ENCODE measurements at regions not wholly inside any gene's neighbourhood (a gene's known extent, or its start where the extent isn't known, plus 50 kb on each side); places are given as distances from the start of the nearest gene placed in this dataset.
A peak's percentile ranks its signal among the peaks of the same experiment; 100 is the strongest.

DNA sequence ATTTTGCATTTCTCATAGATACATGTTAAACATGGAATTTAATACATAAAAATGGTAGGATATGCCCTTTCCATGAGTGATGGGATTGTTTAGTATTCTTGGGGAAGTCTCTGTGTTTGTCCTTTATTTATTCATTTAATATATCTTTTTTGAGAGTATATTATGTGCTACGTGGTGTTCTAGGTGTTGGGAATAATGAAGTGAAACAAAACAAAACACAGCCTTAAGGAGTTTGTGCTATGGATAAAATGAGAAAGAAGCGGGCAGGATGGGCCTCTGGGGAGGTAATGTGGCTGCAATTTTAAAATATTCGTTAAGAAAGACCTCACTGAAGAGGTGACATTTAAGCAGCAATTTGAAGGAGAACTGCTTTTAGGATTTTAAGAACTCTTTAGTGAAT is 851.5 kb downstream of the MAFB start:
- H3K9ac ChIP-seq (ENCODE audit: low read length in 5 of 5), result no peak overlapping the region
- peaks cover 0 to 2% (median 0%) of the 10 kb centered on the region in 5 donors for H3K4me1 ChIP-seq (ENCODE audit: control insufficient read depth in 5 of 5, insufficient read depth in 5 of 5, low read length in 5 of 5)
- no peak overlapping the region for H3K4me3 ChIP-seq (ENCODE audit: low read depth in 1 of 5, low read length in 5 of 5)
- H3K36me3 ChIP-seq (ENCODE audit: control insufficient read depth in 5 of 5, insufficient read depth in 5 of 5, low read length in 5 of 5), result no peaks in the 10 kb centered on the region
- peaks cover 0 to 3% (median 0%) of the 10 kb centered on the region in 5 donors for H3K27me3 ChIP-seq (ENCODE audit: control insufficient read depth in 5 of 5, insufficient read depth in 4 of 5, low read length in 5 of 5)
- H3K9me3 ChIP-seq (ENCODE audit: control insufficient read depth in 5 of 5, low read length in 5 of 5), result no peaks in the 10 kb centered on the region
- no peak overlapping the region for H3K27ac ChIP-seq (ENCODE audit: low read depth, low read length)

DNA sequence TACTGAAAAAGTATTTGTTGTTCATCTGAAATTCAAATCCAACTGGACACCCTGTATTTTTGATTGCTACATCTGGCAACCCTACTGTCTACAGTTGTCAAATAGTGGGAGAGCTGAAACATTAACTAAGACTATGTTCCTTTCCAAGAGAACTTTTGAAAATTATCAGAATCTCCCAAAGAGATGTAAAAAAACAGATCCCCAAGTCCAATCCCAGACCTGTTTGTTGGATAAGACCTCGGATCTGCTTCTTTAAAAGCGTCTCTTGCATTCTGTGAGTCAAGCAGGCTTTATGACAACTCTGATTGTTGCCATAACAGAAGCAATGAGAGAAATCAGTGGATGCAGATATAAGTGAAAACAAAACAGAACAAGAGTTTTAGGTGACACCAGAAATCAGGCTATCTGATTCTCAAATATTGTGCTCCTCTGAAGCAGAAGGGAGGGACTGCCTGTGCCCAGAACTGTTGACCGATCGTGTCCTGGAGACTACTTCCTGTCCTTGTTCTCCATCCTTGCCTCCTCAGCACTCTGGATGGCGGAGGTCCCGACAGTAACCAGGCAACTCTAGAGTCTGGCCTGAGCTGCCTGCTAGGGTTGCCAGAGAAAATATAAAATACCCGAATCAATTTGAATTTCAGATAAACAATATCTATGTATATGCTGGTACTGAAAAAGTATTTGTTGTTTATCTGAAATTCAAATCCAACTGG is 853.8 kb downstream of the MAFB start:
- H3K9me3 ChIP-seq (ENCODE audit: control insufficient read depth in 5 of 5, low read length in 5 of 5), result no peaks in the 10 kb centered on the region
- H3K27me3 ChIP-seq (ENCODE audit: control insufficient read depth in 5 of 5, insufficient read depth in 4 of 5, low read length in 5 of 5), result peaks cover 0 to 3% (median 0%) of the 10 kb centered on the region in 5 donors
- no peak overlapping the region for H3K4me3 ChIP-seq (ENCODE audit: low read depth in 1 of 5, low read length in 5 of 5)
- H3K36me3 ChIP-seq (ENCODE audit: control insufficient read depth in 5 of 5, insufficient read depth in 5 of 5, low read length in 5 of 5), result no peaks in the 10 kb centered on the region
- no peak overlapping the region for H3K27ac ChIP-seq (ENCODE audit: low read depth, low read length)
- H3K4me1 ChIP-seq (ENCODE audit: control insufficient read depth in 5 of 5, insufficient read depth in 5 of 5, low read length in 5 of 5), result no peaks in the 10 kb centered on the region
- H3K9ac ChIP-seq (ENCODE audit: low read length in 5 of 5), result peak overlapping the region in 1 of 5 donors; percentile 19

DNA sequence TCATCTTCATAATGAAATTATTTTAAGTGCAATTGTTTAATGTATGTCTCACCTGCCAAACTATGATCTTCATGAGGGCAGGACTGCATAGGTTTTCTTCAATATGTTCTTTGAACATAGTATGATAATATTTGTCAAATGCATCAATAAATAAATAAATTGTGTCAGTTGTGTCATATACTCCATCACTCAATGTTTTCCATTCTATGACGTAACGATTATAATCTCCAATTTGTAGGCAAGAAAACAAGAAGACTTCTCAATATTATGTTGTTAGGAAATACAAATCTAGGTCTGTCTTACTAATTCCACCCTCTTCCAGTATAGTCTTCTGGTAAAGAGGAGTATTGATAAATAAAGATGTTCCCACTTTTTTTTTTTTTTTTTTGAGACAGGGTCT is 858.1 kb downstream of the MAFB start:
- H3K9me3 ChIP-seq (ENCODE audit: control insufficient read depth in 5 of 5, low read length in 5 of 5), result no peaks in the 10 kb centered on the region
- H3K9ac ChIP-seq (ENCODE audit: low read length in 5 of 5), result no peak overlapping the region
- no peak overlapping the region for H3K4me3 ChIP-seq (ENCODE audit: low read depth in 1 of 5, low read length in 5 of 5)
- H3K27ac ChIP-seq (ENCODE audit: low read depth, low read length), result no peak overlapping the region
- H3K36me3 ChIP-seq (ENCODE audit: control insufficient read depth in 5 of 5, insufficient read depth in 5 of 5, low read length in 5 of 5), result no peaks in the 10 kb centered on the region
- H3K27me3 ChIP-seq (ENCODE audit: control insufficient read depth in 5 of 5, insufficient read depth in 4 of 5, low read length in 5 of 5), result no peaks in the 10 kb centered on the region
- H3K4me1 ChIP-seq (ENCODE audit: control insufficient read depth in 5 of 5, insufficient read depth in 5 of 5, low read length in 5 of 5), result peaks cover 0 to 7% (median 1%) of the 10 kb centered on the region in 5 donors

DNA sequence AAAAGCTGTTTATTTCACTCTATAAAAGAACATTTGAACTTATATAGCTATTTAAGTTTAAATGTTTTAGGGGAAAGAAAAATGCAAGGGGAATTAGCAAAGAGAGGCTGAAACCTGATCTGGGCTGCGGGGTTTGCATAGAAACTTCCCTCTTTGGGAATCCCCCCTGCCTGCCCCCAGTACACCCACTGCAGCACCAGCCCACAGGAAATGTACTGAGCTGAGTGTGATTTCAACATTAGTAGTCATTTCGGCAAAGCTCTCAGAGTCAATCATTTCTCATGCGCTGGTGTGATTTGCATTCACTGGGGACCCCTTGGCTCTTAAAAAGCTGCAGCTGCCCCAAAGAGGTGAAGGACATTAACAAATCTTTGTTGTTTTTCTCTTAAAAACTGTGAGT is 859.4 kb downstream of the MAFB start:
- Histone ChIP-seq H3K9me3 (ENCODE audit: control insufficient read depth in 5 of 5, low read length in 5 of 5) (no peaks in the 10 kb centered on the region), H3K9ac (ENCODE audit: low read length in 5 of 5) (no peak overlapping the region), H3K27ac (ENCODE audit: low read depth, low read length) (no peak overlapping the region)

DNA sequence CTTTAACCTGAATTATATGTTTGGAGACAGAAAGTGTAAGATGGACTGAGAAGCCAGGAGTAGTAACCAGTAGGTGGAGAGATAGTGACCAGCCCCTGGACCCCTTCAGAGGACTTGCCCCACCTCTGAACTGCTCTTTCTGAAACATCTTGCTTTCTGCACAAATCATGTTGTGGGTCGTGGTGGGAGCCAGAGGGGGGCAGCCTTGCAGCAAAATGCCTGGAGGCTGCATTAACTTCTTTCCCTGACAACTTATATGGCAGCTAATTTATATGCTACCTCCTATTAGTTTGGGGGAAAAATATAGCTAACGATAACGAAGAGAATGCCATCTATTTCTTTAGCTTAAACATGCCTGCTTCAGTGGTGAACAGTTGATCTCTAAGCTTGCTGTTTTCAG is 859.8 kb downstream of the MAFB start:
- Histone ChIP-seq H3K9ac (ENCODE audit: low read length in 5 of 5) (no peak overlapping the region), H3K4me1 (ENCODE audit: control insufficient read depth in 5 of 5, insufficient read depth in 5 of 5, low read length in 5 of 5) (peaks cover 0 to 15% (median 6%) of the 10 kb centered on the region in 5 donors), H3K27me3 (ENCODE audit: control insufficient read depth in 5 of 5, insufficient read depth in 4 of 5, low read length in 5 of 5) (no peaks in the 10 kb centered on the region), H3K27ac (ENCODE audit: low read depth, low read length) (no peak overlapping the region), H3K36me3 (ENCODE audit: control insufficient read depth in 5 of 5, insufficient read depth in 5 of 5, low read length in 5 of 5) (no peaks in the 10 kb centered on the region), H3K9me3 (ENCODE audit: control insufficient read depth in 5 of 5, low read length in 5 of 5) (no peaks in the 10 kb centered on the region), H3K4me3 (ENCODE audit: low read depth in 1 of 5, low read length in 5 of 5) (no peak overlapping the region)

More for the DNA sequence above, 859.4 kb downstream of the MAFB start:
- no peak overlapping the region for H3K4me3 ChIP-seq (ENCODE audit: low read depth in 1 of 5, low read length in 5 of 5)
- H3K27me3 ChIP-seq (ENCODE audit: control insufficient read depth in 5 of 5, insufficient read depth in 4 of 5, low read length in 5 of 5), result no peaks in the 10 kb centered on the region
- no peaks in the 10 kb centered on the region for H3K36me3 ChIP-seq (ENCODE audit: control insufficient read depth in 5 of 5, insufficient read depth in 5 of 5, low read length in 5 of 5)
- peaks cover 0 to 15% (median 6%) of the 10 kb centered on the region in 5 donors for H3K4me1 ChIP-seq (ENCODE audit: control insufficient read depth in 5 of 5, insufficient read depth in 5 of 5, low read length in 5 of 5)

DNA sequence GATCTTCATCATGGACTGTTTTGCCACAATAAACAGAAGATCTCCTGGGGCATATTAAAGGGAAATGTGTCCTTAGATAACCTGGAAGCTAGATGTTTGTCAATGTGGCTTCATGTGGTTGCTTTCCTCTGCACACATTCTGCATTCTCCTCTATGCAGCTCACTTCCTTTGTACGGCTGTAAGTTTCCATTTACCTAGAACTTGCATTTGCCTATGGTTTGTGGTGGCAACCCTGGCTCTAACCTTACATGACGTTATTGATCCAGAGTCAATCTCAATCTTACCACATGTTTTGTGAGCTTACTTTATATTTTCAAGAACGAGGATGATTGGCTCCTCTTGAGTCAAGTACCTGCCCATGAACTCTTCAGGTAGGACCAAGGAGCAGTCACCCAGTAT is 863.1 kb downstream of the MAFB start:
- Histone ChIP-seq H3K4me3 (ENCODE audit: low read depth in 1 of 5, low read length in 5 of 5) (no peak overlapping the region), H3K4me1 (ENCODE audit: control insufficient read depth in 5 of 5, insufficient read depth in 5 of 5, low read length in 5 of 5) (peaks cover 0 to 18% (median 6%) of the 10 kb centered on the region in 5 donors), H3K9me3 (ENCODE audit: control insufficient read depth in 5 of 5, low read length in 5 of 5) (no peaks in the 10 kb centered on the region), H3K36me3 (ENCODE audit: control insufficient read depth in 5 of 5, insufficient read depth in 5 of 5, low read length in 5 of 5) (no peaks in the 10 kb centered on the region), H3K27ac (ENCODE audit: low read depth, low read length) (no peak overlapping the region), H3K27me3 (ENCODE audit: control insufficient read depth in 5 of 5, insufficient read depth in 4 of 5, low read length in 5 of 5) (peaks cover 0 to 3% (median 0%) of the 10 kb centered on the region in 5 donors), H3K9ac (ENCODE audit: low read length in 5 of 5) (no peak overlapping the region)

DNA sequence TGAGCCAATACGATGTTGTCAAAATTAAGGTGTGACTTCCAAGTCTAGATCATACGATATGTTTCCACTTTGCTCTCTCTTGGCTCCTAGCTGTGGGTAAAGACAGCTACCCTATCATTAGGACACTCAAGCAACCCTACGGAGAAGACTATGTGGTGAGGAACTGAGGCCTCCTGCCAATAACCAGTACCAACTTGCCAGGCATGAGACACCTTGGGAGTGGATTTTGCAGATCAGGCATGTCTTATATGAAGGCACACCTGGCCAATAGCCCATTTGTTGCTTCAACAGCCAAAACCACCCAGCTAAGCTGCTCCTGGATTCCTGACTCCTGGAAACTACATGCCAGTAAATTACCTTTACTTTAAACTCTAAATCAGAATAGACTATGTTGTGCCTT is 863.4 kb downstream of the DHX35 start:
- H3K9me3 ChIP-seq (ENCODE audit: control insufficient read depth in 5 of 5, low read length in 5 of 5), result no peaks in the 10 kb centered on the region
- peaks cover 0 to 3% (median 0%) of the 10 kb centered on the region in 5 donors for H3K27me3 ChIP-seq (ENCODE audit: control insufficient read depth in 5 of 5, insufficient read depth in 4 of 5, low read length in 5 of 5)
- no peaks in the 10 kb centered on the region for H3K36me3 ChIP-seq (ENCODE audit: control insufficient read depth in 5 of 5, insufficient read depth in 5 of 5, low read length in 5 of 5)
- H3K9ac ChIP-seq (ENCODE audit: low read length in 5 of 5), result no peak overlapping the region
- peaks cover 0 to 18% (median 6%) of the 10 kb centered on the region in 5 donors for H3K4me1 ChIP-seq (ENCODE audit: control insufficient read depth in 5 of 5, insufficient read depth in 5 of 5, low read length in 5 of 5)
- no peak overlapping the region for H3K4me3 ChIP-seq (ENCODE audit: low read depth in 1 of 5, low read length in 5 of 5)
- no peak overlapping the region for H3K27ac ChIP-seq (ENCODE audit: low read depth, low read length)

DNA sequence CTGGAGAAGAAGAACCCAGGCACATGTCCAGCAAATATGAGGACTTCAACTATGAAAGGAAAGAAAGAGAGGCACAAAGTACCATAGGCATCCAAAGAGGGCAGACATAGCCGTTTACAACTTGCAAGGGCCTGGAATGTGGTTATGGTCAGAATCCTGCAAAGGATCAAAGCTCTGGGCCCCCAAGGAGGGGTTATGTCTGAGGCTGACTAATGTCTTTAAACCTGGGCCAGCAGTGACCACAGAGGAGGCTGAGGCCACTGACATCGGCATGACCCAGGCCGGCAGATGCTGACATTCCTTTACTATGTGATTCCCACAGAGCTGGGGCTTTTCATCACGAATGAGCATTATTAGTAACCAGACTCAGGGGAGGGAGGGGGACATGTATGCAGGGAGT is 861.1 kb downstream of the DHX35 start:
- no peaks in the 10 kb centered on the region for H3K36me3 ChIP-seq (ENCODE audit: control insufficient read depth in 5 of 5, insufficient read depth in 5 of 5, low read length in 5 of 5)
- H3K27me3 ChIP-seq (ENCODE audit: control insufficient read depth in 5 of 5, insufficient read depth in 4 of 5, low read length in 5 of 5), result peaks cover 0 to 3% (median 0%) of the 10 kb centered on the region in 5 donors
- no peak overlapping the region for H3K27ac ChIP-seq (ENCODE audit: low read depth, low read length)
- H3K4me3 ChIP-seq (ENCODE audit: low read depth in 1 of 5, low read length in 5 of 5), result no peak overlapping the region
- peaks cover 0 to 12% (median 6%) of the 10 kb centered on the region in 5 donors for H3K4me1 ChIP-seq (ENCODE audit: control insufficient read depth in 5 of 5, insufficient read depth in 5 of 5, low read length in 5 of 5)
- H3K9me3 ChIP-seq (ENCODE audit: control insufficient read depth in 5 of 5, low read length in 5 of 5), result no peaks in the 10 kb centered on the region
- H3K9ac ChIP-seq (ENCODE audit: low read length in 5 of 5), result no peak overlapping the region

DNA sequence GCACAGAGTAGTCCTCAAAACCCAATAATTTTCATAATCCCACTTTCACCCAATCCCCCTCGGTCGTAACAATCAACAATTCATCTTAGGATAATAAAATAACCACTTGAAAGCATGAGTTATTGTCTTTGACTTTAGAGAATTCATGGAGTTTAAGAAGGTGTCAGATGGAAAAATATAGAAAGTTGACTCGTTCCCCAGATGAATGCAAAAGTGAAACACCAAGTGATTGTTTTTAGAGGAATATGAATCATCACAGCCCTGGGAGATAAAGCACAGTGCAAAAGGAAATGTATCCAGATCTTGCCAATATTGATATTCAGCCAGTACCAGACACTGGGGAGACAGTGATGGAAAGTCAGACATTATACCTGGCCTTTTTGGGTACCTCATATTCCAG is 860.5 kb downstream of the DHX35 start:
- Histone ChIP-seq H3K4me3 (ENCODE audit: low read depth in 1 of 5, low read length in 5 of 5) (no peak overlapping the region), H3K27ac (ENCODE audit: low read depth, low read length) (no peak overlapping the region), H3K4me1 (ENCODE audit: control insufficient read depth in 5 of 5, insufficient read depth in 5 of 5, low read length in 5 of 5) (peaks cover 0 to 12% (median 6%) of the 10 kb centered on the region in 5 donors), H3K36me3 (ENCODE audit: control insufficient read depth in 5 of 5, insufficient read depth in 5 of 5, low read length in 5 of 5) (no peaks in the 10 kb centered on the region), H3K9me3 (ENCODE audit: control insufficient read depth in 5 of 5, low read length in 5 of 5) (no peaks in the 10 kb centered on the region), H3K9ac (ENCODE audit: low read length in 5 of 5) (no peak overlapping the region), H3K27me3 (ENCODE audit: control insufficient read depth in 5 of 5, insufficient read depth in 4 of 5, low read length in 5 of 5) (peaks cover 0 to 3% (median 0%) of the 10 kb centered on the region in 5 donors)

DNA sequence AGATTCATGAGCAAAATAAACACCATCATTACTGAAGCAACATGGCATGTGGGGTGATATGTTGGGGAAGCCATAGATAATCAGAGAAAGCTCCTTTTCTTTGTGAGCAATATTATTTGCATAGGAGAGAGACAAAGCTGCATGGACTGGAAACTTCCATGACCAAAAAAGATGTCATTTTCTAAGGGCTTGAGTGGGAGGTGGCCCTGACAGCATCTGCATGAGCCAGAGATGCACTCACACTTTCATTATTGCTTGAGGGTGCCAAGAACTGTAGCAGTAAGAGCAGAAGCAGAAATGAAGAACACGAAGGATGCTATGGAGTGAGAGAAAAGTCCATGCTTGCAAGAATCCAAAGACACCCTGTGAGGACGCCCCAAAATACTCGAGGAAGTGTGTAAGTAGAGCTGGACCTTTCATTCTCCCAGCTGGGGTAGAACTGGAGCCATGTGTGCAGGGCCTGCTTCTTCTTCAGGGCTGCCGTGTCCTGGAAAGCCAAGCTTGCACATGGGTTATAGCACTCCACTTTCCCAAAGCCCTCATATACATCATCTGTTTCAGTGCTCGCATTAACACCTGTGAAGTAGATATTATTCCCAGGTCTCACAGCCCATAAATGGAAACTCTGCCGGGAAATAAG is 851.2 kb downstream of the DHX35 start:
- Histone ChIP-seq H3K9me3 (ENCODE audit: control insufficient read depth in 5 of 5, low read length in 5 of 5) (no peaks in the 10 kb centered on the region), H3K4me3 (ENCODE audit: low read depth in 1 of 5, low read length in 5 of 5) (no peak overlapping the region), H3K27me3 (ENCODE audit: control insufficient read depth in 5 of 5, insufficient read depth in 4 of 5, low read length in 5 of 5) (peaks cover 0 to 2% (median 0%) of the 10 kb centered on the region in 5 donors), H3K9ac (ENCODE audit: low read length in 5 of 5) (no peak overlapping the region), H3K36me3 (ENCODE audit: control insufficient read depth in 5 of 5, insufficient read depth in 5 of 5, low read length in 5 of 5) (no peaks in the 10 kb centered on the region), H3K4me1 (ENCODE audit: control insufficient read depth in 5 of 5, insufficient read depth in 5 of 5, low read length in 5 of 5) (no peaks in the 10 kb centered on the region), H3K27ac (ENCODE audit: low read depth, low read length) (no peak overlapping the region)

Measured in subcutaneous abdominal adipose tissue (tissue), 5 donors.